MM.1S (cell line): ENCODE measurements at regions not wholly inside any gene's neighbourhood (a gene's known extent, or its start where the extent isn't known, plus 50 kb on each side); places are given as distances from the start of the nearest gene placed in this dataset.

Experiments
- CTCF ChIP-seq: fragments of 300-600 bp; sonication (generic); IDR thresholded peaks from 2 replicates; pipeline ENCODE4 v1.5.1; 2016; ENCODE audit warnings: antibody characterized with exemption, low read length, mixed read lengths
- EZH2 ChIP-seq: fragments of 300-600 bp; sonication (generic); optimal IDR thresholded peaks from 2 replicates; pipeline ENCODE3; 2017; ENCODE audit warnings: low read depth, mild to moderate bottlenecking, antibody characterized with exemption, low read length, mixed read lengths

GRCh38 chr7:32200646-32201045, 130.4 kb upstream of the PDE1C start:
- TF ChIP-seq EZH2 (no peak), CTCF (no peak)
